ENCODE measurements at regions not wholly inside any gene's neighbourhood (a gene's known extent, or its start where the extent isn't known, plus 50 kb on each side); places are given as distances from the start of the nearest gene placed in this dataset.
"Not testable (repeated sequence)": the region's sequence is repeated elsewhere in the genome, so short reads cannot be mapped to it uniquely, and the experiment has no call there.

- ATAC-seq, result not testable (repeated sequence)
Measured at GRCh38 chr3:75394102-75394501, 270.0 kb upstream of the FRG2C start.

DNA sequence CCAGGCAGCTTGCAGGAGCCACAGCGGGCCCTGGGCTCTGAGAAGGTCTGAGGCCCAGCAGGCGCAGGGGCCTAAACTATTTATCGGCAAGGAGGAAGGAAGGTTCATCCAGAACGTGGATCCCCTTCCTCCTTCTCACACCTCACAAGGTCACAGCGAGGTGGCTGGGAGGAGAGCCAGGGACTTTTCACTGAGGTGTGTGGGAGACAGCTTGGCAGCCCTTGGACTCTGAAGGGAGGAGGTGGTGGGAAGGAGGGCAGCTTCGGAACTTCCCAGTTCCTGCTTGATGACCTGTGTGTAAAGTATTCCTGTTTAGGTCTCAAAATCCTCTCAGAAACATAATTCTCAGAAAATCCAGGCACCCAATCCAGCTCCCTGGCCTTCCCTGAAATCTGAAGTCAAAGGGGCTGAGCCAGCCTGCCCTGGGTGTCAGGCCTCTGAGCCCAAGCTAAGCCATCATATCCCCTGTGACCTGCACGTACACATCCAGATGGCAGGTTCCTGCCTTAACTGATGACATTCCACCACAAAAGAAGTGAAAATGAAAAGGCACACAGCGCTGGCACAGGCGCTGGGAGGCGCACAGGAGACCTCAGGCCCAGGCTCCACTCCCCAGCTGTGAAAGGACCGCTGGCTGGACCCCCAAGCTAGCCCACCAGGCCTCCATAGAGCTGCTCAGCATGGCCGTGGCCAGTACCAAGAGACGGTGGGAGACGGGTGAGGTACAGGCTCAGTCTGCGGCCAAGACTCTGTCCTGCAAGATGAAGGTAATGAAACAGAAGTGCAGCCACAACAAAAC lies 269.4 kb upstream of the FRG2C start:
- not testable (repeated sequence) for ATAC-seq, DNase-seq

More at GRCh38 chr3:75394102-75394501, 270.0 kb upstream of the FRG2C start:
- DNase-seq, result not testable (repeated sequence)

DNA sequence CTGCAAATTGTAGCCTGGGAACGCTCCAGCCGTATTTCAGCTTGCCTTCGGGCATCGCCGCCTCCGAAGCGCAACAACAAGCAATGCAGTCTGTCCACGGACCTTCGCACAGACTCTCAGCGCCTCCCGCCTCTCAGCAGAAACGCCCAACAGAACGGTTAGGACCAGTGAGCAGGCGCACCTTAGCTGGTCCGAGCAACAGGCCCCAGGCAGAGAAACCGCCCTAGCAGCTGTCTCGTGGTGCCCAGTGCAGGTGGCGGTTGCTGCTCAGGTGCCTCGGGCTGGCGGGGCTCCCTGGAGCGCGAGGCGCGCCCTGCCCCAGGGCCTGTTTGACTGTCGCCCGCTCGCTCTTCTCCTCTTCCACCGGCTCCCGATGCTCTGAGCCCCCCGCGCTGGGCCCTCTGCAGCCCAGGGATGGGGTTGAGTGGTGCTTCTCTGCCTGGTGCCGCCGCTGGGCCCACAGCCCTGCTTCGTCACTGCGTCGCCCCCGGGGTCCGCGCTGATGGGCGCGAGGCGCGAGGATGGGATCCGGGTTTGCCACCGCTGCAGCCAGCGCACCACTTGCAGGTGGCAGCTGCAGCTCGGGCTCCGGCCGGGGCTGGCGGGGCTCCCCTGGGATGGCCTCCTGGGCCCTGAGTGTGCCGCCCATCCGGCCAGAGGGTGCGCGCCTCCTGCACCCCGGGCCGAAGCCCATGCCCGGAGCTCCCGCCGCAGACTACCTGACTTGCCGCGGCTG lies 268.4 kb upstream of the FRG2C start:
- DNase-seq, result no peak
- ATAC-seq, result no peak

GRCh38 chr3:75396316-75396802 lies 267.8 kb upstream of the FRG2C start:
- DNase-seq (no peak), ATAC-seq (no peak)

GRCh38 chr3:75397486-75397885 lies 266.6 kb upstream of the FRG2C start:
- not testable (repeated sequence) for ATAC-seq, DNase-seq

DNA sequence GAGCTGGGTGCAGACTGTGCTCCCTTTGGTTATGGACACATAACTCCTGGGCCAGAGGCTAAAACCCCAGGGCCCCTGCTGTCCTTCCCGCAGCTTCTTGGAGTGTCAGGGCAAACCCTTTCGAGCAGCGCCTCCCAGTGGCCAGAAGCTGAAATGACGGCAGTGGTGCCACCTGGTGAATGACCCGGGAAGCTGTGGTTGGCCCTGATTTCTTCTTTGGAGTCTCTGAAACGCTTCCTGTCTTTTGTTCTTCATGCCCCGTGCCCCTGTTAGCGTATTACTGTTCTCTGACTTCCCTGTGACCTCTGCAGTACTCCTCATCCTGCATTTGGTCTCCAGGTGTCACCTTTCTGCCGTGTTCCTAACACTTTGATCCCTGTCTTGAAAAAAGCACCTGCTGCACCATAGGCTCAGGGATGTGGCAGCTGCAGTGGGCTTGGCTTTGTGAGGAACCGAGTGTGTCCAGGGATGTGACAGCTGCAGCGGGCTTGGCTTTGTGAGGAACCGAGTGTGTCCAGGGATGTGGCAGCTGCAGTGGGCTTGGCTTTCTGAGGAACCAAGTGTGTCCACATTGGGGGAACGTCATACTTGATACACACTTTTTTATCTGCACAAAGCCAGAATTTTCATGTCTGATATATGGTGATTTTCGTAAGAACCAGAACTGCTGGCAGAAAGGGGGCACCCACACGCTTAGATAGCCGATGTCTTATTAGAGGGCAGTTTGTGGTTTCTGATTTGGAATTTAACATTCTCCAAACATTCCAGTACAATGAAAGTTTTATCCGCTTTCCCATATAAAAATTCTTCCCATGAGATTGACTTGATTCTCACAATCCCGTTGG lies 241.8 kb upstream of the FRG2C start:
- not testable (repeated sequence) for ATAC-seq
- DNase-seq, result peak; percentile 39

DNA sequence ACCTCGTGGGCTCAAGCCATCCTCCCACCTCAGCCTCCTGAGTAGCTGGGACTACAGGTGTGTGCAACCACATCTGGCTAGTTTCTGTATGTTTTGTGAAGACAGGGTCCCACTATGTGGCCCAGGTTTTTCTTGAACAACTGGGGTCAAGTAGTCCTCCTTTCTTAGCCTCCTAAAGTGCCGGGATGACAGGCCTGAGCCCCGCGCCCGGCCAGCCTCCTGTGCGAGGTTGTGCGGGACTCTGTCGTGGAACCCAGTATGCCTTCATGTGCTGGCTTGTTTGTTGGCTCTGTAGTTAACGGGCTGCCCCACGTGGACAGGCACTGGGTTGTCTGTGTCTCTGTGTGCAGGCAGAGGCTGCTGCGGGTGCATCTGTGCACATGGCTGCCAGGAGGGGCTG lies 238.7 kb upstream of the FRG2C start:
- not testable (repeated sequence) for DNase-seq, ATAC-seq

DNA sequence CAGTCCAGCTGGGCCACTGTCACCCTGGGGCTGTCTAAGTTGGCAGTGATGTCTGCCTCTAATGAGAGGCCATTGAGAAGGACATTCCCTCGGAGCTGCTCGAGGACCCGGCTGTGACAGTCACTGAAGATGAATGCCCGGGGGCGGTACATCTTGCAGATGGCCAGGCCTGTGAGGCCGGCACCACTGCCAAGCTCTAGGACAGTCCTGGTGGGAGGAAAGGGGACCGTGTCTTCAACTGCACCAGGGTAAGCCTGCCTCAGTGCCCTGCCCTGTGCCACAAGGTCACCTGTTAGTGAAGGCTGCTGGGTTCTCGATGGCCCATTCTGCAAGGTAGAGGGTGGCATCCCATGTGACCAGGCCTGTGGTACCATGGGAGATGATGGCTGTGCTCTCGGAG lies 236.6 kb upstream of the FRG2C start:
- ATAC-seq, result not testable (repeated sequence)

GRCh38 chr3:75427906-75428305 lies 236.2 kb upstream of the FRG2C start:
- not testable (repeated sequence) for ATAC-seq, DNase-seq

More for the DNA sequence above, 236.6 kb upstream of the FRG2C start:
- not testable (repeated sequence) for DNase-seq

GRCh38 chr3:75429561-75430220 lies 234.4 kb upstream of the FRG2C start:
- not testable (repeated sequence) for ATAC-seq
- peak; percentile 78 for DNase-seq

- DNase-seq, ATAC-seq: not testable (repeated sequence)
Measured at GRCh38 chr3:75430406-75430805, 233.7 kb upstream of the FRG2C start.

- not testable (repeated sequence) for DNase-seq, ATAC-seq
Measured at GRCh38 chr3:75431120-75431519, 233.0 kb upstream of the FRG2C start.

DNA sequence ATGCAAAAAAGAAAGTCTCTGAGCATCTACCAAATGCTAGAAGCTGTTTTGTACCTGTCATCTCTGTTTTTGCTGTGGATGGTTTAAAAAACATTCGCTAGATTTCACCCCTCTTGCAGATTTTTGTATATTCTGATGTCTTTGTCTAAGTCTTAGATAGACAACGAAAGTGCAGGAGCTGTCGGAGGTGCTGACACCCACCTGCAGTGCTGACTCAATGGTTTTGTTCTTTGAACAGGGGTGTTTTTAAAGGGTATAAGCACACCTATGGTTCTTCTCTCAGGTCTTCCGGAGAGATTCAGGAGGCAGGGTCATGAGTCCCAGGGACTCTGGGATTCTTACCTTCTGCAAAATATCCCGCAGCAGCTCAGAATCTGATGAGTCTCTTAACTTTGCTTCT lies 231.7 kb upstream of the FRG2C start:
- ATAC-seq, DNase-seq: not testable (repeated sequence)

- DNase-seq, result not testable (repeated sequence)
Measured at GRCh38 chr3:75432885-75433284, 231.2 kb upstream of the FRG2C start.

GRCh38 chr3:75433295-75433694 lies 230.8 kb upstream of the FRG2C start:
- not testable (repeated sequence) for DNase-seq, ATAC-seq

More at GRCh38 chr3:75432885-75433284, 231.2 kb upstream of the FRG2C start:
- ATAC-seq, result not testable (repeated sequence)

DNA sequence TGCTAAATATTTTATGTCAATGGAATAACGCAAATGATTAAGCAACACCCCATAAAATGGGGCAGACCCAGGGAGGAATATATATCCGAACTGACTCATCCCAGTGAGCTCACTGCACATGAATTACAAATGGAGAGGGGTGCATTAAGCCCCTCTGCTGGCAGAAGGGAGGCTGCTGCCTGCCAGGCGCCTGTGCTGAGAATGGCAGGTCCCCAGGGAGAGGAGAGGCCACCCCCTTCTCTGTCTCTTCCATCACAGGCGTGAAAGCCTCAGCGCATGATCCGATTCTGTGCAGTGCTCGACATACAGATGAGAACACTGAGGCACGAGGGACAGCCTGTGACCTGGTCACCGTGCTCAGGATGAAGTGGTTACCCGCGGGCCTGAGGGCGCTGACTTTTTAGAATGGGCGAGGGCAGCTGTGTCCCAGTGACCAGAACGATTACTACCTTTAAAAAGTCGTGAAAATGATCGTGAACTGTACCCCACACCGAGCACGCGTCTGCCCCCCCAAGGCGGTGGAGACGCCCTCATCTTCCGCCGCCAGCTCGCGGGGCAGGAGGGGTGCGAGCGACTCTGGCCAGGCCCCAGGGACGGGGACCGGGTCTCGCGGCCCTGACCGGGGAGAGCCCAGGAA lies 229.7 kb upstream of the FRG2C start:
- peak; percentile 37 for DNase-seq
- ATAC-seq, result not testable (repeated sequence)

- peak; percentile 100 for ATAC-seq
- DNase-seq, result peak; percentile 98
Measured at GRCh38 chr3:75434913-75435793, 229.0 kb upstream of the FRG2C start.

DNA sequence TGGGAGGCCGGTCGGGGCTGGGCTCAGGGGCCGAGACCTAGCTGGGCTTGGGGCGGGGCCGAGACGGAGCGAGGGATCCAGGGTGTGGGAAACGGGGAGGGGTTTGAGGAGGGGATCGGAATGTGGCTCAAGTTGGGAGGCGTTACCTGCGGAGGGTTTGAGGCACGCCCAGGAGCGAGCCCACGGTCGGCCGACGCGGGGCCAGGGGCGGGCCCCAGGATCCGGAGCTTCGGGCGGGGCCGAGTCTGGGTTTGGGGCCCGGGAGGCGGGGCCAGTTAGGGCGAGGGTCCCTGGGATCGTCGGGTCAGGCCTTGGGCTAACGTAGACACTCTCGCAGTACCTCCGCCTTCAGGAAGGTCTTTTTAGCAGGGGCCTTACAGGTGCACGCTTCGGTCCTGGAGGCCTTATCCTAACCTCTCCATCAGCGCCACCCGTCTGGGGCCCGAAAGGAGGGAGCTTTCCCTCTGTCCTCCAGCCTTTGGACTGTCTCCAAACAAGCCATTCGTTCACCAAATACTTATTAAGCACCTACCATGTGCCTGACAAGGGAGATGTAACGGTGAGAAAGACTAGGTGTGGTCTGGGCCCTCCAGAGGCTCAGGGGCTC lies 228.2 kb upstream of the FRG2C start:
- ATAC-seq, DNase-seq: not testable (repeated sequence)

- not testable (repeated sequence) for ATAC-seq, DNase-seq
Measured at GRCh38 chr3:75440986-75441385, 223.1 kb upstream of the FRG2C start.

Measured in stimulated activated naive CD8-positive, alpha-beta T cell treated with anti-CD3 and anti-CD28 coated beads, Interleukin-15, Interleukin-2, amounts not matched to agents 100 U/mL and 50 U/mL, for 24 hours (primary cell).